OCI-LY1 (cell line): ENCODE measurements at regions not wholly inside any gene's neighbourhood (a gene's known extent, or its start where the extent isn't known, plus 50 kb on each side); places are given as distances from the start of the nearest gene placed in this dataset.

ENCODE experiments used
- H2AFZ ChIP-seq: fragments of 200-600 bp; sonication (generic), shearing (Covaris generic); 2 replicates; pipeline ENCODE4 v1.6.0; 2014; ENCODE audit warnings: antibody characterized with exemption, mild to moderate bottlenecking, low read length
- H3F3A ChIP-seq: fragments of 200-600 bp; sonication (generic), shearing (Covaris generic); 2 replicates; pipeline ENCODE4 v1.6.0; 2014; ENCODE audit warnings: mild to moderate bottlenecking, antibody characterized with exemption, low read length, moderate library complexity; ENCODE audit not compliant: insufficient read depth
- H3K27ac ChIP-seq: fragments of 200-600 bp; sonication (generic); 2 replicates; pipeline ENCODE4 v1.5.1; 2014; ENCODE audit warnings: low read length, mixed run types, mild to moderate bottlenecking, low read depth; ENCODE audit not compliant: poor library complexity, severe bottlenecking
- H3K27me3 ChIP-seq: fragments of 200-600 bp; sonication (generic); 2 replicates; pipeline ENCODE4 v1.6.0; 2014; ENCODE audit warnings: antibody characterized with exemption, mild to moderate bottlenecking, low read length, moderate library complexity; ENCODE audit not compliant: insufficient read depth
- H3K36me3 ChIP-seq: fragments of 200-600 bp; sonication (generic); 2 replicates; pipeline ENCODE4 v1.6.1; 2014; ENCODE audit warnings: mild to moderate bottlenecking, antibody characterized with exemption, low read length, moderate library complexity, mixed read lengths; ENCODE audit not compliant: insufficient read depth
- H3K4me1 ChIP-seq: fragments of 200-600 bp; sonication (generic); 2 replicates; pipeline ENCODE4 v1.5.1; 2014; ENCODE audit warnings: mild to moderate bottlenecking, low read length, moderate library complexity; ENCODE audit not compliant: insufficient read depth, severe bottlenecking
- H3K4me2 ChIP-seq: fragments of 200-600 bp; sonication (generic), shearing (Covaris generic); 2 replicates; pipeline ENCODE4 v1.6.1; 2014; ENCODE audit warnings: low read length
- H3K4me3 ChIP-seq: fragments of 200-600 bp; sonication (generic); 2 replicates; pipeline ENCODE4 v1.5.1; 2014; ENCODE audit warnings: low read length, low read depth, mild to moderate bottlenecking, mixed read lengths; ENCODE audit not compliant: poor library complexity, severe bottlenecking
- H3K79me2 ChIP-seq: fragments of 200-600 bp; shearing (Covaris generic); 2 replicates; pipeline ENCODE4 v1.6.1; 2016; ENCODE audit warnings: mixed run types, low read length, mixed read lengths; ENCODE audit not compliant: insufficient read depth
- H3K9ac ChIP-seq: fragments of 200-600 bp; sonication (generic), shearing (Covaris generic); 2 replicates; pipeline ENCODE4 v1.6.1; 2014; ENCODE audit warnings: mild to moderate bottlenecking, low read length, mixed read lengths
- H3K9me2 ChIP-seq: fragments of 200-600 bp; sonication (generic), shearing (Covaris generic); 2 replicates; pipeline ENCODE4 v1.6.1; 2014; ENCODE audit warnings: low read depth, mild to moderate bottlenecking, low read length, mixed read lengths
- H3K9me3 ChIP-seq: fragments of 200-600 bp; shearing (Covaris generic); 2 replicates; pipeline ENCODE4 v1.6.1; 2014; ENCODE audit warnings: low read length, mixed read lengths
- H4K20me1 ChIP-seq: fragments of 200-600 bp; sonication (generic), shearing (Covaris generic); 2 replicates; pipeline ENCODE4 v1.6.0; 2016; ENCODE audit warnings: mild to moderate bottlenecking, low read length; ENCODE audit not compliant: insufficient read depth
- CTCF ChIP-seq: fragments of 200-600 bp; sonication (generic), shearing (Covaris generic); IDR thresholded peaks from 2 replicates; pipeline ENCODE4 v1.5.1; 2017; ENCODE audit warnings: mild to moderate bottlenecking, antibody characterized with exemption, low read length, moderate library complexity, mixed read lengths
- EZH2 ChIP-seq: fragments of 200-600 bp; sonication (generic), shearing (Covaris generic); IDR thresholded peaks from 2 replicates; pipeline ENCODE4 v1.8.0; 2017; ENCODE audit warnings: borderline replicate concordance, mixed run types, mild to moderate bottlenecking, antibody characterized with exemption, low read length, moderate library complexity, mixed read lengths

- no peaks in the 10 kb centered on the region for H3K27me3 ChIP-seq
- no peaks in the 10 kb centered on the region for H3K36me3 ChIP-seq
- H3F3A ChIP-seq: no peaks in the 10 kb centered on the region
- TF ChIP-seq EZH2: no peak
- no peak for TF ChIP-seq CTCF
- no peak overlapping the region for H3K9ac ChIP-seq
- no peak overlapping the region for H3K4me3 ChIP-seq
- H3K79me2 ChIP-seq: no peaks in the 10 kb centered on the region
- H2AFZ ChIP-seq: no peak overlapping the region
- no peaks in the 10 kb centered on the region for H3K9me2 ChIP-seq
- H3K4me2 ChIP-seq: no peak overlapping the region
- H3K4me1 ChIP-seq: no peaks in the 10 kb centered on the region
- H3K27ac ChIP-seq: no peak overlapping the region
- no peaks in the 10 kb centered on the region for H3K9me3 ChIP-seq
- H4K20me1 ChIP-seq: no peaks in the 10 kb centered on the region
These were observed 565.5 kb upstream of the FAM241A start for GRCh38 chr4:111579767-111580166.

- Histone ChIP-seq H3K27me3 (no peaks in the 10 kb centered on the region), H3K27ac (no peak overlapping the region), H3K9me2 (no peaks in the 10 kb centered on the region), H4K20me1 (no peaks in the 10 kb centered on the region), H3K4me1 (no peaks in the 10 kb centered on the region), H3K9ac (no peak overlapping the region), H3F3A (no peaks in the 10 kb centered on the region), H3K79me2 (no peaks in the 10 kb centered on the region), H3K36me3 (no peaks in the 10 kb centered on the region), H3K4me2 (no peak overlapping the region), H3K4me3 (no peak overlapping the region), H2AFZ (no peak overlapping the region), H3K9me3 (no peaks in the 10 kb centered on the region)
- TF ChIP-seq CTCF (no peak), EZH2 (no peak)
These were observed 549.8 kb upstream of the FAM241A start for GRCh38 chr4:111595456-111595855.

GRCh38 chr4:111596491-111596890 is 548.8 kb upstream of the FAM241A start:
- no peak overlapping the region for H3K4me2 ChIP-seq
- no peaks in the 10 kb centered on the region for H3K79me2 ChIP-seq
- no peak overlapping the region for H2AFZ ChIP-seq
- H3K9me2 ChIP-seq: no peaks in the 10 kb centered on the region
- H3K4me1 ChIP-seq: no peaks in the 10 kb centered on the region
- no peaks in the 10 kb centered on the region for H4K20me1 ChIP-seq
- H3K27me3 ChIP-seq: no peaks in the 10 kb centered on the region
- H3F3A ChIP-seq: no peaks in the 10 kb centered on the region
- no peak overlapping the region for H3K9ac ChIP-seq
- H3K9me3 ChIP-seq: no peaks in the 10 kb centered on the region
- TF ChIP-seq EZH2 (no peak), CTCF (no peak)
- no peak overlapping the region for H3K27ac ChIP-seq
- no peaks in the 10 kb centered on the region for H3K36me3 ChIP-seq
- H3K4me3 ChIP-seq: no peak overlapping the region
